ENCODE measurements at regions not wholly inside any gene's neighbourhood (a gene's known extent, or its start where the extent isn't known, plus 50 kb on each side); places are given as distances from the start of the nearest gene placed in this dataset.

DNA sequence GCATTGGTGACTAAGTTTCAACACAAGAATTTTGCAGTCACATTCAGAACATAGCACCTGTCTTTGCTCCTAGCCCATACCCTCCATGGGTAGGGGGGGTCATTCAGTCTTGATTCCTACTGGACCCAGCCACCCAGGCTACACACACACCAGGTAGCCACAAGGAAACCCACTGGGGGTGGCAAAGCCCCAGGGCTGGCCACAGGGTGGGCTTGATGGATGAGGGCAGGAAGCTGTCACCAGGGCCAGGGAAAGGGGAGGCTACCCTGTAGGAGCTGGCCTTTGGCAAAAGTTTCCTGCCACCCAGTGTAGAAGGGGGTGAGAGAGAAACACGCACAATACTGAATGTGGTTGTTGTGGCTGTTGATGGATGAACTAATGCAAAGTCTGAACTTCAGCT, 74.5 kb upstream of the NKX1-1 start:
- H3K9me3 Mint-ChIP-seq, result peaks cover 23% of the 10 kb centered on the region
- POLR2A ChIA-PET, result no interaction called here
- intact Hi-C loops (cut with micrococcal nuclease), result no loop called here
- ATAC-seq (no peak), DNase-seq (no peak)
- H3K4me3 Mint-ChIP-seq, result no peak overlapping the region
- H3K36me3 Mint-ChIP-seq (ENCODE audit: low read depth), result no peaks in the 10 kb centered on the region
- CTCF ChIA-PET, result no interaction called here
- no peaks in the 10 kb centered on the region for H3K27me3 Mint-ChIP-seq
- H3K27ac Mint-ChIP-seq, result no peak overlapping the region
- TF ChIP-seq, protein P1, sequence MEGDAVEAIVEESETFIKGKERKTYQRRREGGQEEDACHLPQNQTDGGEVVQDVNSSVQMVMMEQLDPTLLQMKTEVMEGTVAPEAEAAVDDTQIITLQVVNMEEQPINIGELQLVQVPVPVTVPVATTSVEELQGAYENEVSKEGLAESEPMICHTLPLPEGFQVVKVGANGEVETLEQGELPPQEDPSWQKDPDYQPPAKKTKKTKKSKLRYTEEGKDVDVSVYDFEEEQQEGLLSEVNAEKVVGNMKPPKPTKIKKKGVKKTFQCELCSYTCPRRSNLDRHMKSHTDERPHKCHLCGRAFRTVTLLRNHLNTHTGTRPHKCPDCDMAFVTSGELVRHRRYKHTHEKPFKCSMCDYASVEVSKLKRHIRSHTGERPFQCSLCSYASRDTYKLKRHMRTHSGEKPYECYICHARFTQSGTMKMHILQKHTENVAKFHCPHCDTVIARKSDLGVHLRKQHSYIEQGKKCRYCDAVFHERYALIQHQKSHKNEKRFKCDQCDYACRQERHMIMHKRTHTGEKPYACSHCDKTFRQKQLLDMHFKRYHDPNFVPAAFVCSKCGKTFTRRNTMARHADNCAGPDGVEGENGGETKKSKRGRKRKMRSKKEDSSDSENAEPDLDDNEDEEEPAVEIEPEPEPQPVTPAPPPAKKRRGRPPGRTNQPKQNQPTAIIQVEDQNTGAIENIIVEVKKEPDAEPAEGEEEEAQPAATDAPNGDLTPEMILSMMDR (IDR thresholded peaks at IDR 0.05), result no peak
- H3K4me1 Mint-ChIP-seq (ENCODE audit: low read depth), result no peaks in the 10 kb centered on the region

DNA sequence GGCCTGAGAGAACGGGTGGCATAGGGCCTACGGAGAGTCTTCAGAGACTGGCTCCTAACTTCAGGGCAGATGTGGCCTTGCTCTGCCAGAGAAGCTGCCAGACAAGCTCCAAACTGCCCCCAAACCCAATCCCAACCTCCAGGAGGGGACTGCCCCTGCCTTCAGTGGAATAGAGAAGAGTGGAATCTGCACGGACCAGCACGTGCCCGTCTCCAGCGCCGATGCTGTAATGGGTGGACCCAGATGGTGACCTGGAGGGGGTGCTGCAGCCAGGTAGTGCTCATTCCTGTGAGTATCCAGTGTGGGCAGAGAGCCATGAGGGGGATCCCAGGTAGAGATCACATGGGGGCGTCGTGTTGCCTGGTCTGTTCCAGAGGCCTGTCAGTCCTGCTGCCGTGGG, 73.2 kb upstream of the NKX1-1 start:
- CTCF ChIA-PET, result interaction anchor here (1.1 kb wide), 1 partner anchor 150 kb away, joined by 3 read pairs; no protein-coding TSS in a partner anchor
- DNase-seq (no peak), ATAC-seq (no peak)
- Mint-ChIP-seq H3K27me3 (no peaks in the 10 kb centered on the region), H3K4me1 (ENCODE audit: low read depth) (no peaks in the 10 kb centered on the region), H3K36me3 (ENCODE audit: low read depth) (no peaks in the 10 kb centered on the region), H3K9me3 (peaks cover 13% of the 10 kb centered on the region), H3K4me3 (no peak overlapping the region), H3K27ac (no peak overlapping the region)
- intact Hi-C loops (cut with micrococcal nuclease), result no loop called here
- TF ChIP-seq, protein P1 (IDR thresholded peaks at IDR 0.05), result no peak
- POLR2A ChIA-PET, result no interaction called here

DNA sequence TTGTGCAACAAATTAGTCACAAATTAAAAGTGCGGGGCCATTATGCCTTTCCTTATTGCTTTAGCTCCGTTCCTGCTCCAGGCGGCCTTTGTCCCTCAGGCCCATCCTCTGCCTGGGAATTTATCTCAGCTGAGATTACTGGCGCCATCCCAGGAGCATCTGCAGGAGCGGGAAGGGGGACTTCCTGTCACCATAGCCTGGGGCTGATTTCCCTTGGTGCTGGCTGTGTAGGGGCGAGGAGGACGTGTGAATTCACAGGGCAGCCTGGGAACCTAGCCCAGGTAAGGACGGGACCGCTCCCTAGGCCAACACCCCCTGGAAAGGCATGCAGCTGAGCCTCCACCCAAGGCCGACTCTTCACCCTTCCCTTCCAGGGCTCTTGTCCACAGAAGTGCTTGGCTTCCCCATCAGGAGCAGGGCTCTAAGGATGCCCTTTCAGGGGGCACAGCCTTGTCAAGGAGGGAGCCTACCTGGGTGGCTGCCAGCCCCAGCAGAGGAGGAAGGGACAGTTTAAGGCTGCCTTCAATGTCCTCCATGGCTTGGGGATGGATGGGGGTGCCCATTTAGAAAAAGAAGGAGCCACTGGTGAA, 72.6 kb upstream of the NKX1-1 start:
- ChIA-PET CTCF (no interaction called here), POLR2A (no interaction called here)
- peaks cover 12% of the 10 kb centered on the region for H3K9me3 Mint-ChIP-seq
- DNase-seq (no peak), ATAC-seq (no peak)
- H3K4me3 Mint-ChIP-seq, result no peak overlapping the region
- H3K27me3 Mint-ChIP-seq, result peaks cover 1% of the 10 kb centered on the region
- intact Hi-C loops (cut with micrococcal nuclease), result no loop called here
- H3K4me1 Mint-ChIP-seq (ENCODE audit: low read depth), result no peaks in the 10 kb centered on the region
- TF ChIP-seq, protein P1 (IDR thresholded peaks at IDR 0.05), result no peak
- H3K27ac Mint-ChIP-seq, result no peak overlapping the region
- no peaks in the 10 kb centered on the region for H3K36me3 Mint-ChIP-seq (ENCODE audit: low read depth)

DNA sequence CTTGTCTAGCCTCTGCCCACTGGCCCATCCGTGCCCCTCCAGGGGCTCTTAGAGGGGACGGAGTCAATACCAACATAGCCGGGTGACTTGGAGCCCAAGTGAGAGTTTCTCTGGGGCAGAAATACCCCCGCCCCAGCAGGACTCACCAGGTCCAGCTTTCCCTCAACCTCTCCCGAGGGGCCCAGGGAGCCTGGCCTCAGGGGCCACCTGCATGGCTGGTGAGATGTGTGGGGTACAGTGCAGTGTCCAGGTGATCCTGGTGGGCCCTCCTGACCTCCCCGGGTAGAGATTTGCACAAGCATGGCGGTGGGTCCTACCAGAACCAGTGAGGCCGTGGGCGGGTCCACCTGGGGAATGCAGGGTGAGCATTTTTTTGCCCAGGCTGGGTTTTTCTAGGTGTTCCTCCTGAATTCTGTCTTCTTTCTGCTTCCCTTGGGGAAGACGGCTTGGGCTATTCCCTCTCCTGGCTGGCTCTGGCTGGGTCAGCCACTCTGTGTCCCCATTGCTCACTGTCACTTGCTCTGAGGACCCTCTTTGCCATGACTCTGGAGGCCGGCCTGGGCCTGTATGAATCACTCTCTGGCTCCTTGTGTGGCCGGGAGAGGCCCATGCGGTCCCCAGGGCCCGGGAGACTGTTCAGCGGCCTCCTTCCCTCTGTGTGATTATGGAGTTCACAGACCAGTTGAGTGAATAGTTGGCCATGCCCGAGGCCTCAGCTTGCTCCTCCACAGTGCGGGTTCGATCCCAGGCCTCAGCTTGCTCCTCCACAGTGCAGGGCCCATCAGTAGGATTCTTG, 71.0 kb upstream of the NKX1-1 start:
- CTCF ChIA-PET, result no interaction called here
- Mint-ChIP-seq H3K27ac (no peak overlapping the region), H3K36me3 (ENCODE audit: low read depth) (no peaks in the 10 kb centered on the region), H3K27me3 (peaks cover 9% of the 10 kb centered on the region), H3K4me1 (ENCODE audit: low read depth) (no peaks in the 10 kb centered on the region), H3K4me3 (no peak overlapping the region), H3K9me3 (peaks cover 10% of the 10 kb centered on the region)
- DNase-seq (no peak), ATAC-seq (no peak)
- POLR2A ChIA-PET, result no interaction called here
- TF ChIP-seq, protein P1 (IDR thresholded peaks at IDR 0.05), result no peak
- intact Hi-C loops (cut with micrococcal nuclease), result no loop called here

DNA sequence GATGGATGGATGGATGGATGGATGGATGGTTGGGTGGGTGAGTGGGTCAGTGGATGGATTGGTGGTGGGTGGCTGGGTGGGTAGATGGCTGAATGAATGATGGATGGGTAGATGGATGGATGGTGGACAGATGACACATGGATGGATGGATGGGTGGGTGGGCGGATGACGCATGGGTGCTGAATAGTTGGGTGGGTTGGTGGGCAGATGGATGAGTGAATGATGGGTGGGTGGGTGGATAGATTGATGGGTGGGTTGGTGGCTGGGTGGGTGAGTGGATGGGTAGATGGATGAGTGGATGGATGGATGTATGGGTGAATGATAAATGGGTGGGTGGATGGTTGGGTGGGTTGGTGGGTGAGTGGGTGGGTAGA, 69.9 kb upstream of the NKX1-1 start:
- intact Hi-C loops (cut with micrococcal nuclease), result no loop called here
- peaks cover 7% of the 10 kb centered on the region for H3K9me3 Mint-ChIP-seq
- H3K4me1 Mint-ChIP-seq (ENCODE audit: low read depth), result no peaks in the 10 kb centered on the region
- ChIA-PET POLR2A (no interaction called here), CTCF (no interaction called here)
- no peak overlapping the region for H3K4me3 Mint-ChIP-seq
- H3K27ac Mint-ChIP-seq, result no peak overlapping the region
- H3K36me3 Mint-ChIP-seq (ENCODE audit: low read depth), result no peaks in the 10 kb centered on the region
- no peak for ATAC-seq
- H3K27me3 Mint-ChIP-seq, result peaks cover 9% of the 10 kb centered on the region
- TF ChIP-seq, protein P1 (IDR thresholded peaks at IDR 0.05), result no peak
- no peak for DNase-seq

All from activated CD8-positive, alpha-beta T cell treated with anti-CD3 and anti-CD28 coated beads for 36 hours (primary cell).